ENCODE measurements at regions not wholly inside any gene's neighbourhood (a gene's known extent, or its start where the extent isn't known, plus 50 kb on each side); places are given as distances from the start of the nearest gene placed in this dataset.

GRCh38 chr1:192959657-192960186, 99.4 kb downstream of the UCHL5 start:
- TF ChIP-seq CTCF (IDR thresholded peaks at IDR 0.05; ENCODE audit: low read depth, low read length, missing control alignments), result no peak
- DNase-seq (ENCODE audit: extremely low read depth, low read depth), result no peak
- no peak overlapping the region for H3K4me3 ChIP-seq (replicated peaks; ENCODE audit: low read depth, low read length)

Measured in HFF-Myc (cell line).